Esophagus muscularis mucosa (tissue), 4 donors: ENCODE measurements at regions not wholly inside any gene's neighbourhood (a gene's known extent, or its start where the extent isn't known, plus 50 kb on each side); places are given as distances from the start of the nearest gene placed in this dataset.

Source experiments
- EP300 ChIP-seq: sonication (generic); formaldehyde crosslinking; IDR thresholded peaks from one replicate; pipeline ENCODE4 v1.6.1; 2017; ENCODE audit warnings: antibody characterized with exemption
- POLR2A ChIP-seq: fragments of 450-650 bp; IDR thresholded peaks from one replicate; pipeline ENCODE4 v1.6.1; 2017; ENCODE audit warnings: antibody characterized with exemption, moderate library complexity, mild to moderate bottlenecking, low read depth
- POLR2AphosphoS5 ChIP-seq, 2 donors: sonication (generic); formaldehyde crosslinking; IDR thresholded peaks; one replicate each; pipeline ENCODE4 v1.6.1; 2017; ENCODE audit warnings: antibody characterized with exemption in 2 of 2
- TF ChIP-seq, protein P1 (sequence below), 3 experiments: fragments of 200-600 bp in 2 of 3; fragments of 450-650 bp in 1 of 3; sonication (generic) in 2 of 3; IDR thresholded peaks; one replicate each; pipeline ENCODE4 v1.5.1; 2017 to 2019; ENCODE audit warnings: antibody characterized with exemption in 3 of 3, mild to moderate bottlenecking in 2 of 3, moderate library complexity in 1 of 3

DNA sequence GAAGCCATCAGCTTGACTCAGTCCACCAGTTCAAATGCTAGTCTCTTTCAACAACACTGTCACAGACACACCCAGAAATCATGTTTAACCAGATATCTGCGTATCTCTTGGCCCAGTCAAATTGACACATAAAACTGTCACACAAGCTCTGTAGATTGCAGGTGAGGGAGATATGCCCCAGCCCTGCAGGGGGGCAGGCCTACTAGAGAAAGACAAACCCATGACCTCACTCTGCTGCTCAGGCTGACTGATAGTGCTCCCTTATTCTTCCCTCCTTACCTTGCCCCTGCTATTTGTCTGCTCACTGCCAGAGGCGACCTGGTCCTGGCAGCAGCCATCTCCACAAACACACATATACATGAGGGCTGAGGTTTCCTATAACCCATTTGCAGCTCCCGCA, 351.3 kb downstream of the DRD1 start:
- TF ChIP-seq POLR2A (no peak), POLR2AphosphoS5 (IDR thresholded peaks at IDR 0.05) (no peak), EP300 (no peak)
- TF ChIP-seq, protein P1, sequence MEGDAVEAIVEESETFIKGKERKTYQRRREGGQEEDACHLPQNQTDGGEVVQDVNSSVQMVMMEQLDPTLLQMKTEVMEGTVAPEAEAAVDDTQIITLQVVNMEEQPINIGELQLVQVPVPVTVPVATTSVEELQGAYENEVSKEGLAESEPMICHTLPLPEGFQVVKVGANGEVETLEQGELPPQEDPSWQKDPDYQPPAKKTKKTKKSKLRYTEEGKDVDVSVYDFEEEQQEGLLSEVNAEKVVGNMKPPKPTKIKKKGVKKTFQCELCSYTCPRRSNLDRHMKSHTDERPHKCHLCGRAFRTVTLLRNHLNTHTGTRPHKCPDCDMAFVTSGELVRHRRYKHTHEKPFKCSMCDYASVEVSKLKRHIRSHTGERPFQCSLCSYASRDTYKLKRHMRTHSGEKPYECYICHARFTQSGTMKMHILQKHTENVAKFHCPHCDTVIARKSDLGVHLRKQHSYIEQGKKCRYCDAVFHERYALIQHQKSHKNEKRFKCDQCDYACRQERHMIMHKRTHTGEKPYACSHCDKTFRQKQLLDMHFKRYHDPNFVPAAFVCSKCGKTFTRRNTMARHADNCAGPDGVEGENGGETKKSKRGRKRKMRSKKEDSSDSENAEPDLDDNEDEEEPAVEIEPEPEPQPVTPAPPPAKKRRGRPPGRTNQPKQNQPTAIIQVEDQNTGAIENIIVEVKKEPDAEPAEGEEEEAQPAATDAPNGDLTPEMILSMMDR (IDR thresholded peaks at IDR 0.05), result no peak
